HL-60 (cell line): ENCODE measurements at regions not wholly inside any gene's neighbourhood (a gene's known extent, or its start where the extent isn't known, plus 50 kb on each side); places are given as distances from the start of the nearest gene placed in this dataset.

Experiments
- DNase-seq, 2 experiments: peaks; one replicate each; pipeline ENCODE4 v3.0.0-alpha.2; 2010 to 2020; ENCODE audit warnings: low read depth in 1 of 2, low spot score in 1 of 2
- H3K27ac ChIP-seq: fragments of 250-450 bp; sonication (Bioruptor Pico); replicated peaks from 2 replicates; pipeline ENCODE4 v1.5.1; 2020; ENCODE audit warnings: mild to moderate bottlenecking, moderate library complexity
- H3K27me3 ChIP-seq: fragments of 250-450 bp; sonication (Bioruptor Pico); 2 replicates; pipeline ENCODE4 v1.5.1; 2021; ENCODE audit warnings: mild to moderate bottlenecking, moderate library complexity; ENCODE audit not compliant: insufficient read depth, poor library complexity, severe bottlenecking
- H3K4me3 ChIP-seq: replicated peaks from 2 replicates; pipeline ENCODE4 v1.5.1; 2011; ENCODE audit warnings: mild to moderate bottlenecking, control low read depth, low read length; ENCODE audit not compliant: insufficient read depth
- GABPA ChIP-seq: IDR thresholded peaks from 2 replicates; pipeline ENCODE4 v1.6.1; 2012; ENCODE audit warnings: low read depth
- POLR2AphosphoS5 ChIP-seq: IDR thresholded peaks from 2 replicates; pipeline ENCODE4 v1.6.1; 2012; ENCODE audit warnings: low read depth
- SPI1 ChIP-seq: IDR thresholded peaks from 2 replicates; pipeline ENCODE4 v1.6.1; 2012; ENCODE audit warnings: low read depth, mild to moderate bottlenecking, borderline replicate concordance
- TF ChIP-seq, protein P1 (sequence below): IDR thresholded peaks from 2 replicates; pipeline ENCODE4 v1.6.1; 2012; ENCODE audit warnings: low read depth; ENCODE audit not compliant: insufficient replicate concordance
- TF ChIP-seq, protein P2 (sequence below): IDR thresholded peaks from one replicate; pipeline ENCODE4 v1.5.1; 2011; ENCODE audit warnings: low read length, control low read depth, inconsistent platforms; ENCODE audit not compliant: insufficient read depth

DNA sequence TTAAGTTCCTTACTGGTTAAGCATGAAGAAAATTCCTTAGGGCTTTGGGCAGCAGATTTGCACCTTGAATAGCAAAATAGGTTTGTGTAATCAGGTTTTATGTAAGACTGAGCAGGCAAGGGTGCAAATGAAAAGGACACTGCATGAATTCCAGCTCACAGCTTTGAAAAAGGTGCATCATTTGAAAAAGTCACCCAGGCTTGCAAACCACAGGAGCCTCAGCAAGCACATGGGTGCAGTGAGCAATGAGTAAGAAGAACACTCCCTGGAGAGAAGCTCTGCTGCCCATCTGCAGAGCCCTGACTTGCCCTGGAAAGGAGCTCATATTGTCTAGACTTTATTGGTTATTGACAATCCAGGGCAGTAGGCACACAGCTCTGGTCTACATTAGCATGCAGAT is 165.6 kb upstream of the KCNJ16 start:
- H3K4me3 ChIP-seq, result no peak overlapping the region
- H3K27me3 ChIP-seq, result no peaks in the 10 kb centered on the region
- H3K27ac ChIP-seq, result no peak overlapping the region
- TF ChIP-seq, protein P1, sequence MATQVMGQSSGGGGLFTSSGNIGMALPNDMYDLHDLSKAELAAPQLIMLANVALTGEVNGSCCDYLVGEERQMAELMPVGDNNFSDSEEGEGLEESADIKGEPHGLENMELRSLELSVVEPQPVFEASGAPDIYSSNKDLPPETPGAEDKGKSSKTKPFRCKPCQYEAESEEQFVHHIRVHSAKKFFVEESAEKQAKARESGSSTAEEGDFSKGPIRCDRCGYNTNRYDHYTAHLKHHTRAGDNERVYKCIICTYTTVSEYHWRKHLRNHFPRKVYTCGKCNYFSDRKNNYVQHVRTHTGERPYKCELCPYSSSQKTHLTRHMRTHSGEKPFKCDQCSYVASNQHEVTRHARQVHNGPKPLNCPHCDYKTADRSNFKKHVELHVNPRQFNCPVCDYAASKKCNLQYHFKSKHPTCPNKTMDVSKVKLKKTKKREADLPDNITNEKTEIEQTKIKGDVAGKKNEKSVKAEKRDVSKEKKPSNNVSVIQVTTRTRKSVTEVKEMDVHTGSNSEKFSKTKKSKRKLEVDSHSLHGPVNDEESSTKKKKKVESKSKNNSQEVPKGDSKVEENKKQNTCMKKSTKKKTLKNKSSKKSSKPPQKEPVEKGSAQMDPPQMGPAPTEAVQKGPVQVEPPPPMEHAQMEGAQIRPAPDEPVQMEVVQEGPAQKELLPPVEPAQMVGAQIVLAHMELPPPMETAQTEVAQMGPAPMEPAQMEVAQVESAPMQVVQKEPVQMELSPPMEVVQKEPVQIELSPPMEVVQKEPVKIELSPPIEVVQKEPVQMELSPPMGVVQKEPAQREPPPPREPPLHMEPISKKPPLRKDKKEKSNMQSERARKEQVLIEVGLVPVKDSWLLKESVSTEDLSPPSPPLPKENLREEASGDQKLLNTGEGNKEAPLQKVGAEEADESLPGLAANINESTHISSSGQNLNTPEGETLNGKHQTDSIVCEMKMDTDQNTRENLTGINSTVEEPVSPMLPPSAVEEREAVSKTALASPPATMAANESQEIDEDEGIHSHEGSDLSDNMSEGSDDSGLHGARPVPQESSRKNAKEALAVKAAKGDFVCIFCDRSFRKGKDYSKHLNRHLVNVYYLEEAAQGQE, result no peak
- no peak for TF ChIP-seq SPI1
- TF ChIP-seq, protein P2, sequence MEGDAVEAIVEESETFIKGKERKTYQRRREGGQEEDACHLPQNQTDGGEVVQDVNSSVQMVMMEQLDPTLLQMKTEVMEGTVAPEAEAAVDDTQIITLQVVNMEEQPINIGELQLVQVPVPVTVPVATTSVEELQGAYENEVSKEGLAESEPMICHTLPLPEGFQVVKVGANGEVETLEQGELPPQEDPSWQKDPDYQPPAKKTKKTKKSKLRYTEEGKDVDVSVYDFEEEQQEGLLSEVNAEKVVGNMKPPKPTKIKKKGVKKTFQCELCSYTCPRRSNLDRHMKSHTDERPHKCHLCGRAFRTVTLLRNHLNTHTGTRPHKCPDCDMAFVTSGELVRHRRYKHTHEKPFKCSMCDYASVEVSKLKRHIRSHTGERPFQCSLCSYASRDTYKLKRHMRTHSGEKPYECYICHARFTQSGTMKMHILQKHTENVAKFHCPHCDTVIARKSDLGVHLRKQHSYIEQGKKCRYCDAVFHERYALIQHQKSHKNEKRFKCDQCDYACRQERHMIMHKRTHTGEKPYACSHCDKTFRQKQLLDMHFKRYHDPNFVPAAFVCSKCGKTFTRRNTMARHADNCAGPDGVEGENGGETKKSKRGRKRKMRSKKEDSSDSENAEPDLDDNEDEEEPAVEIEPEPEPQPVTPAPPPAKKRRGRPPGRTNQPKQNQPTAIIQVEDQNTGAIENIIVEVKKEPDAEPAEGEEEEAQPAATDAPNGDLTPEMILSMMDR, result no peak
- TF ChIP-seq POLR2AphosphoS5, result no peak
- TF ChIP-seq GABPA, result no peak
- DNase-seq, result no peak

DNA sequence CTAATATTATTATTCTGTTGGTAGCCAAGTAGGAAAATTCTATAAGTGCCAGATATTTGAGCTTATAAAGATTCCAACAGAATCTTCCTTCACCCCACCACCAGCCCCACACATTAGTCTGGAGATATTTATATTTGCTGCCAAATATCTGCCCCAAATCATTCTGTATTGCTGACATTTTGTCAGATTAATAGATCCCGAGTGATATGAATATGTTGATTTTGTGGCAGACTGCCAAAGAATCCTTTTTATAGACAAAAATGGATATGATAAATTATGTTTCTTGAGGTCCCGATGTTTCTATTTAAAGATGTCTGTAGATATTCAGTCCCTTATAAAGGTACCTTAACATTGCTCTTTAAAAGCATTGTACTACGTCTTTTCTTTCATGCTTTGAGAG is 162.2 kb upstream of the KCNJ16 start:
- H3K27ac ChIP-seq, result no peak overlapping the region
- TF ChIP-seq GABPA (no peak), POLR2AphosphoS5 (no peak), SPI1 (no peak)
- TF ChIP-seq, protein P1, result no peak
- TF ChIP-seq, protein P2, result no peak
- DNase-seq, result no peak
- H3K27me3 ChIP-seq, result no peaks in the 10 kb centered on the region
- no peak overlapping the region for H3K4me3 ChIP-seq

DNA sequence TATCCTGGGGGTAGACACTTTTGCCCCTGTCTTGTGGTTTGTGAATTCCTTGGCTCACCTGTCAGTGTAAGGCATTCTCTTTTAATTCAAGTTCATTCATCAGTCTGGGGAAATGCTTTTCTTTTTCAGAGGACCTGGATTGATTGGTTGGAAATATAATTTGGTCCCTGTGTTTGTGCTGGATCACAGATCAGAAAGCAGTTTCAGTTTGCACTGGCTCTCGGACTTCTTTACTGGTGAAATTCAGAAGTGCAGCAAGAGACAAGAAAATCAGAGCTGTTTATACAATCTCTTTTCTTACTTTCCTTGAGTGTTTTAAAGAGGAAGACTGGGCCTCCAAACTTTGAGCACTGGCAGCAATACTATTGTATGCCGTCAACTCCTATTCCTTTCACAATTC is 161.8 kb upstream of the KCNJ16 start:
- Histone ChIP-seq H3K27ac (no peak overlapping the region), H3K27me3 (no peaks in the 10 kb centered on the region), H3K4me3 (no peak overlapping the region)
- TF ChIP-seq, protein P1, result no peak
- TF ChIP-seq POLR2AphosphoS5 (no peak), SPI1 (no peak), GABPA (no peak)
- TF ChIP-seq, protein P2, result no peak
- no peak for DNase-seq
